HEK293 (cell line): ENCODE measurements at regions not wholly inside any gene's neighbourhood (a gene's known extent, or its start where the extent isn't known, plus 50 kb on each side); places are given as distances from the start of the nearest gene placed in this dataset.

ENCODE experiments used
- CTCF ChIA-PET: fragments of 350-600 bp; formaldehyde crosslinking; extraction: SDS; loops from one replicate; lab custom pipeline; 2021; ENCODE audit warnings: antibody characterized with exemption; lab: Yijun Ruan, JAX
- POLR2A ChIA-PET: fragments of 300-600 bp; formaldehyde crosslinking; extraction: SDS; loops from one replicate; lab custom pipeline; 2020; ENCODE audit warnings: antibody characterized with exemption, inconsistent platforms; lab: Yijun Ruan, JAX
- H3K27ac ChIP-seq: fragments of 200-500 bp; sonication (Bioruptor generic); 2 replicates; pipeline ENCODE4 v1.5.1; 2014; ENCODE audit warnings: low read depth, low read length, control low read depth, inconsistent platforms; ENCODE audit errors: extremely low read depth
- H3K36me3 ChIP-seq, 2 experiments: fragments of 200-500 bp in 1 of 2; sonication (Bioruptor generic) in 1 of 2; 1 replicate in 1 of 2; 2 replicates in 1 of 2; pipeline ENCODE4 v1.5.1; 2014 to 2017; ENCODE audit warnings: inconsistent platforms in 2 of 2, low read length in 2 of 2; ENCODE audit not compliant: control insufficient read depth in 2 of 2, insufficient read depth in 1 of 2
- H3K4me1 ChIP-seq: fragments of 200-500 bp; sonication (Bioruptor generic); 2 replicates; pipeline ENCODE4 v1.5.1; 2014; ENCODE audit warnings: mild to moderate bottlenecking, low read length, inconsistent platforms; ENCODE audit not compliant: control insufficient read depth, insufficient read depth
- H3K4me3 ChIP-seq: 2 replicates; pipeline ENCODE4 v1.5.1; 2011; ENCODE audit warnings: low read depth, mild to moderate bottlenecking, control low read depth, low read length, moderate library complexity
- H3K9me3 ChIP-seq: fragments of 200-500 bp; sonication (Bioruptor generic); 2 replicates; pipeline ENCODE4 v1.5.1; 2014; ENCODE audit warnings: low read depth, low read length, inconsistent platforms; ENCODE audit not compliant: control insufficient read depth, insufficient read depth
- KLF1 ChIP-seq: fragments of 450-650 bp; formaldehyde crosslinking; IDR thresholded peaks from 2 replicates; pipeline ENCODE4 v1.5.1; 2016; ENCODE audit warnings: missing biosample characterization, missing genetic modification characterization
- KLF9 ChIP-seq: fragments of 450-650 bp; formaldehyde crosslinking; IDR thresholded peaks from 2 replicates; pipeline ENCODE4 v1.5.1; 2016; ENCODE audit warnings: missing biosample characterization, missing genetic modification characterization, low read depth
- ZBTB48 ChIP-seq: fragments of 450-650 bp; formaldehyde crosslinking; IDR thresholded peaks from 2 replicates; pipeline ENCODE4 v1.5.1; 2016; ENCODE audit warnings: missing biosample characterization, missing genetic modification characterization
- ZNF10 ChIP-seq: fragments of 450-650 bp; formaldehyde crosslinking; IDR thresholded peaks from 2 replicates; pipeline ENCODE4 v1.5.1; 2017; ENCODE audit warnings: missing biosample characterization, missing genetic modification characterization
- ZNF121 ChIP-seq: fragments of 450-650 bp; formaldehyde crosslinking; IDR thresholded peaks from 2 replicates; pipeline ENCODE4 v1.5.1; 2016; ENCODE audit warnings: missing biosample characterization, missing genetic modification characterization
- ZNF133 ChIP-seq: fragments of 450-650 bp; formaldehyde crosslinking; IDR thresholded peaks from 2 replicates; pipeline ENCODE4 v1.5.1; 2016; ENCODE audit warnings: missing biosample characterization, missing genetic modification characterization
- ZNF174 ChIP-seq: fragments of 450-650 bp; formaldehyde crosslinking; IDR thresholded peaks from 2 replicates; pipeline ENCODE4 v1.5.0; 2017; ENCODE audit warnings: missing biosample characterization, mild to moderate bottlenecking, missing genetic modification characterization
- ZNF184 ChIP-seq: fragments of 450-650 bp; IDR thresholded peaks from 2 replicates; pipeline ENCODE4 v1.5.1; 2018; ENCODE audit warnings: missing biosample characterization, mild to moderate bottlenecking, missing genetic modification characterization
- ZNF202 ChIP-seq: fragments of 450-650 bp; formaldehyde crosslinking; IDR thresholded peaks from 2 replicates; pipeline ENCODE4 v1.5.1; 2016; ENCODE audit warnings: missing biosample characterization, missing genetic modification characterization, borderline replicate concordance
- ZNF214 ChIP-seq: fragments of 450-650 bp; formaldehyde crosslinking; IDR thresholded peaks from 2 replicates; pipeline ENCODE4 v1.5.1; 2017; ENCODE audit warnings: missing biosample characterization, mild to moderate bottlenecking, missing genetic modification characterization, borderline replicate concordance
- ZNF423 ChIP-seq: fragments of 450-650 bp; formaldehyde crosslinking; IDR thresholded peaks from 2 replicates; pipeline ENCODE4 v1.5.1; 2016; ENCODE audit warnings: missing biosample characterization, missing genetic modification characterization
- ZNF654 ChIP-seq: fragments of 450-650 bp; formaldehyde crosslinking; IDR thresholded peaks from 2 replicates; pipeline ENCODE4 v1.5.1; 2016; ENCODE audit warnings: low read depth, missing biosample characterization, missing genetic modification characterization
- ZNF677 ChIP-seq: fragments of 450-650 bp; IDR thresholded peaks from 2 replicates; pipeline ENCODE4 v1.5.0; 2018; ENCODE audit warnings: missing biosample characterization, mild to moderate bottlenecking, missing genetic modification characterization, moderate library complexity
- ZNF791 ChIP-seq: fragments of 450-650 bp; formaldehyde crosslinking; IDR thresholded peaks from 2 replicates; pipeline ENCODE4 v1.5.1; 2016; ENCODE audit warnings: missing biosample characterization, missing genetic modification characterization
- ZSCAN16 ChIP-seq: fragments of 450-650 bp; formaldehyde crosslinking; IDR thresholded peaks from 2 replicates; pipeline ENCODE4 v1.5.1; 2016; ENCODE audit warnings: missing biosample characterization, missing genetic modification characterization
- TF ChIP-seq, protein P1 (sequence below): fragments of 450-650 bp; formaldehyde crosslinking; IDR thresholded peaks from 2 replicates; pipeline ENCODE4 v1.5.1; 2017; ENCODE audit warnings: missing biosample characterization, missing genetic modification characterization
- TF ChIP-seq, protein P2 (sequence below): fragments of 450-650 bp; formaldehyde crosslinking; IDR thresholded peaks from 2 replicates; pipeline ENCODE4 v1.5.1; 2016; ENCODE audit warnings: missing biosample characterization, missing genetic modification characterization
- TF ChIP-seq, protein P3 (sequence below): fragments of 450-650 bp; formaldehyde crosslinking; IDR thresholded peaks from 2 replicates; pipeline ENCODE4 v1.5.1; 2016; ENCODE audit warnings: missing biosample characterization, missing genetic modification characterization
- TF ChIP-seq, protein P4 (sequence below): fragments of 450-650 bp; formaldehyde crosslinking; IDR thresholded peaks from 2 replicates; pipeline ENCODE4 v1.5.1; 2017; ENCODE audit warnings: missing biosample characterization, missing genetic modification characterization

DNA sequence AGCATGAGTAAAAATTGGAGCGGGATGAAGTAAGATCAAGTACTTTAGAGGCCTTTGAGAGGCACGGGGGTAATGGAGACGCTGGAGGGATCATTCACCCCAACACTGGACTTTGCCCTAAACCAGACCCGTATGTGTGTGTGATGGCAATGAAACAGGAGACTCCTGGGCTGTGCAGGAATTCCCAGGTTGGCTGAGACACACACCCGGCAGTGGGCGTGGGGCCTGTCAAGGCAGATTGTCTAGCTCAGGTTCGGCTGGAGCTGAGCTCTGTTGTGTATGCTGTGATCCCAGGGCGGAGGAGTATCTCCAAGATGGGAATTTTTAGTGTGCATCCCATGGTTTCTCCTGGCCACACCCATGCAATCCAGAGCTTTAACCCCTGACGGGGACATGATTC is 83.2 kb upstream of the MC2R start (continued):
- no peak for TF ChIP-seq ZNF184 (tag by site-specific recombination)
- no peak for TF ChIP-seq ZSCAN16 (tag by site-specific recombination)
- no peak for TF ChIP-seq ZNF654 (tag by site-specific recombination)
- no peak for TF ChIP-seq ZNF121 (tag by site-specific recombination)
- no peak for TF ChIP-seq ZNF133 (tag by site-specific recombination)
- TF ChIP-seq ZNF791, result no peak
- no peak for TF ChIP-seq ZNF214 (tag by site-specific recombination)

DNA sequence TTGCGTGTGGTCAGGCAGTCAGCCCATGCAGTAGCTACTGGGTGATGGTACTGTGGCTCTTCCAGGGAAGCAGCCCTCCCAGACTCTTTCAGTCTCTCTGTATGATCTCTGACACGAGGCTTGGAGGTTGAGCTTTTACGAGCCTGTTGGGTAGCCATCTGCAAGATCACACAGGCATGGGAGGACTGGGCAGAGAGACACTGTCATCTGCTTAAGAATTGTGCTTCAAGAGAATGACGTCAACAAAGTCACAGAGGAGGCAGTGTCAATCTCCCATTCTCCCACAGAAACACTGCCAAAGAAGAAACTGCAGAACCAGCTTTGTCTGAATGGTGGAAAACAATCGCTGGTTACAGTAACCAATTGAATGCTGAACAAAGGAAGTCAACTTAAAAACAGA is 78.4 kb upstream of the MC2R start:
- CTCF ChIA-PET, result no interaction called here
- TF ChIP-seq KLF9 (tag by site-specific recombination) (no peak), ZNF10 (no peak), ZNF654 (tag by site-specific recombination) (no peak), ZBTB48 (tag by site-specific recombination) (no peak)
- TF ChIP-seq, protein P1, sequence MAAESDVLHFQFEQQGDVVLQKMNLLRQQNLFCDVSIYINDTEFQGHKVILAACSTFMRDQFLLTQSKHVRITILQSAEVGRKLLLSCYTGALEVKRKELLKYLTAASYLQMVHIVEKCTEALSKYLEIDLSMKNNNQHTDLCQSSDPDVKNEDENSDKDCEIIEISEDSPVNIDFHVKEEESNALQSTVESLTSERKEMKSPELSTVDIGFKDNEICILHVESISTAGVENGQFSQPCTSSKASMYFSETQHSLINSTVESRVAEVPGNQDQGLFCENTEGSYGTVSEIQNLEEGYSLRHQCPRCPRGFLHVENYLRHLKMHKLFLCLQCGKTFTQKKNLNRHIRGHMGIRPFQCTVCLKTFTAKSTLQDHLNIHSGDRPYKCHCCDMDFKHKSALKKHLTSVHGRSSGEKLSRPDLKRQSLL, result no peak
- H3K36me3 ChIP-seq, result no peaks in the 10 kb centered on the region

DNA sequence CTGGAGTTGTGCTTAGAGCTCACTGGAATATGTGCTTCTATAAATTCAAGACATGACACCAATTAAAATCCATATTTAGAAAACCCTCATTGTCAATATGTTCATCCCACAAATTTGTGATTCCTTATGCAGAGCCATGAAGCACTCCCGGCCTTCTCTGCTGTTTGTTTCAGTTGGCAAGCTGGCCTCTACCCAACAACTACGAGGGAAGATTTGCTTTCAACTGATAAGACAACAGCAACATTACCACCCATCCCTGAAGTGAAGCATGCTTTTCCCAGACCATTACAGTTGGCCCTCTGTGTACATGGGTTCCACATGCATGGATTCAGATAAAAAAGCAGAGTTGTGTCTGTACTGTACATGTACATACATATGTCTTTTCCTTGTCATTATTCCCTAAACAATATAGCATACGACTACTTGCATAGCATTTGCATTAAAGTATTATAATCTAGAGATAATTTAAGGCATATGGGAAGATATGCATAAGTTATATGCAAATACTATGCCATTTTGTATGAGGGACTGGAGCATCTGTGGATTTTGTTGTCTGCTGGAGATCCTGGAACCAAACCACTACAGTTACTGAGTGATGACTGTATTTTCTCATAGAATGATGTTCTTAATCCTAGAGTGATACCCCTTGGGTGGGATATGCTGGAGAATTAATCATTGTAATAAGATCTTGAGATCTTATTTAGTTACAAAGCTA is 77.6 kb upstream of the MC2R start:
- Histone ChIP-seq H3K4me3 (no peak overlapping the region), H3K27ac (no peak overlapping the region)
- POLR2A ChIA-PET, result no interaction called here
- TF ChIP-seq, protein P2, sequence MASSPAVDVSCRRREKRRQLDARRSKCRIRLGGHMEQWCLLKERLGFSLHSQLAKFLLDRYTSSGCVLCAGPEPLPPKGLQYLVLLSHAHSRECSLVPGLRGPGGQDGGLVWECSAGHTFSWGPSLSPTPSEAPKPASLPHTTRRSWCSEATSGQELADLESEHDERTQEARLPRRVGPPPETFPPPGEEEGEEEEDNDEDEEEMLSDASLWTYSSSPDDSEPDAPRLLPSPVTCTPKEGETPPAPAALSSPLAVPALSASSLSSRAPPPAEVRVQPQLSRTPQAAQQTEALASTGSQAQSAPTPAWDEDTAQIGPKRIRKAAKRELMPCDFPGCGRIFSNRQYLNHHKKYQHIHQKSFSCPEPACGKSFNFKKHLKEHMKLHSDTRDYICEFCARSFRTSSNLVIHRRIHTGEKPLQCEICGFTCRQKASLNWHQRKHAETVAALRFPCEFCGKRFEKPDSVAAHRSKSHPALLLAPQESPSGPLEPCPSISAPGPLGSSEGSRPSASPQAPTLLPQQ (tag by site-specific recombination), result no peak
- TF ChIP-seq ZNF202 (tag by site-specific recombination), result no peak
- TF ChIP-seq, protein P3, sequence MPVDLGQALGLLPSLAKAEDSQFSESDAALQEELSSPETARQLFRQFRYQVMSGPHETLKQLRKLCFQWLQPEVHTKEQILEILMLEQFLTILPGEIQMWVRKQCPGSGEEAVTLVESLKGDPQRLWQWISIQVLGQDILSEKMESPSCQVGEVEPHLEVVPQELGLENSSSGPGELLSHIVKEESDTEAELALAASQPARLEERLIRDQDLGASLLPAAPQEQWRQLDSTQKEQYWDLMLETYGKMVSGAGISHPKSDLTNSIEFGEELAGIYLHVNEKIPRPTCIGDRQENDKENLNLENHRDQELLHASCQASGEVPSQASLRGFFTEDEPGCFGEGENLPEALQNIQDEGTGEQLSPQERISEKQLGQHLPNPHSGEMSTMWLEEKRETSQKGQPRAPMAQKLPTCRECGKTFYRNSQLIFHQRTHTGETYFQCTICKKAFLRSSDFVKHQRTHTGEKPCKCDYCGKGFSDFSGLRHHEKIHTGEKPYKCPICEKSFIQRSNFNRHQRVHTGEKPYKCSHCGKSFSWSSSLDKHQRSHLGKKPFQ (tag by site-specific recombination), result no peak
- TF ChIP-seq, all 188 proteins: peak for 0
- CTCF ChIA-PET, result no interaction called here
- Histone ChIP-seq H3K4me1 (no peaks in the 10 kb centered on the region), H3K9me3 (no peaks in the 10 kb centered on the region), H3K36me3 (no peaks in the 10 kb centered on the region)

More for the DNA sequence above, 78.4 kb upstream of the MC2R start:
- Histone ChIP-seq H3K4me3 (no peak overlapping the region), H3K4me1 (no peaks in the 10 kb centered on the region), H3K27ac (no peak overlapping the region), H3K9me3 (no peaks in the 10 kb centered on the region)
- POLR2A ChIA-PET, result no interaction called here

DNA sequence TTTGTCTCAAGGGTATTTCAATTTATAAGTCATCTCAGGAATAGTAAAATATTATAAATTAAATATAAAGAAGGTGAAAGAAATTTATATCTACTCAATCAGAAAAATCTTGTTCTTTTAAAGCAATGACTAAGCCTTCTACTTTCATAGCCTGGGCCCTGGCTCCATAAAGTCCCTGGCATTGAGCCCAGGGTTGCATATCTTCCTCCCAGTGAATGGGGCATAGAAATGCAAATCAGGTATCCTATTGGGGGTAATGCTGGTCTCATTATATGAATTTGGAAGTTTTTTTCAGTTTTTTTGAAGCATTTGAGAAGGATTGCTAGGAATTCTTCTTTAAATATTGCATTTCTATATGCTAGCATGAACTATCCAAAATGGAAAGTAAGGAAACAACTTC is 73.9 kb upstream of the MC2R start:
- no peak overlapping the region for H3K27ac ChIP-seq
- no peaks in the 10 kb centered on the region for H3K9me3 ChIP-seq
- no peak overlapping the region for H3K4me3 ChIP-seq
- CTCF ChIA-PET, result no interaction called here
- TF ChIP-seq ZNF202 (tag by site-specific recombination) (no peak), ZNF423 (tag by site-specific recombination) (no peak), KLF1 (tag by site-specific recombination) (no peak), ZNF174 (tag by site-specific recombination) (no peak), ZNF677 (tag by site-specific recombination) (no peak)
- TF ChIP-seq, protein P4, sequence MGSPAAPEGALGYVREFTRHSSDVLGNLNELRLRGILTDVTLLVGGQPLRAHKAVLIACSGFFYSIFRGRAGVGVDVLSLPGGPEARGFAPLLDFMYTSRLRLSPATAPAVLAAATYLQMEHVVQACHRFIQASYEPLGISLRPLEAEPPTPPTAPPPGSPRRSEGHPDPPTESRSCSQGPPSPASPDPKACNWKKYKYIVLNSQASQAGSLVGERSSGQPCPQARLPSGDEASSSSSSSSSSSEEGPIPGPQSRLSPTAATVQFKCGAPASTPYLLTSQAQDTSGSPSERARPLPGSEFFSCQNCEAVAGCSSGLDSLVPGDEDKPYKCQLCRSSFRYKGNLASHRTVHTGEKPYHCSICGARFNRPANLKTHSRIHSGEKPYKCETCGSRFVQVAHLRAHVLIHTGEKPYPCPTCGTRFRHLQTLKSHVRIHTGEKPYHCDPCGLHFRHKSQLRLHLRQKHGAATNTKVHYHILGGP (tag by site-specific recombination), result no peak
- TF ChIP-seq, all 188 proteins: peak for 0
- POLR2A ChIA-PET, result no interaction called here
- no peaks in the 10 kb centered on the region for H3K4me1 ChIP-seq
- no peaks in the 10 kb centered on the region for H3K36me3 ChIP-seq
